Heart left ventricle (tissue), 13 donors: ENCODE measurements at regions not wholly inside any gene's neighbourhood (a gene's known extent, or its start where the extent isn't known, plus 50 kb on each side); places are given as distances from the start of the nearest gene placed in this dataset.

Source experiments
- POLR2A ChIP-seq, 2 donors: fragments of 450-650 bp; IDR thresholded peaks; one replicate each; pipeline ENCODE4 v1.6.1; 2017; ENCODE audit warnings: antibody characterized with exemption in 2 of 2, mild to moderate bottlenecking in 2 of 2, moderate library complexity in 2 of 2
- TF ChIP-seq, protein P1 (sequence below), 12 donors: fragments of 200-600 bp; sonication (generic) in 4 of 12; IDR thresholded peaks; one replicate each; pipeline versions ENCODE4 v1.5.0 to v1.8.0; 2018 to 2022; ENCODE audit warnings: antibody characterized with exemption in 12 of 12, mild to moderate bottlenecking in 5 of 12
- donor health status: ischemic (EF 13 %, LVEDD 7.1; RV severe dilation, severe dysfunction).
- donor health status: DM: no; HTN: yes; CAD: no.
- donor health status: DM: no; HTN: no; CAD: no.
- donor health status: ischemic (EF 25% LVEDD 6.9; RV normal size, moderate dysfunction).
- donor health status: ischemic (EF 25% LVEDD 5.7; RV mildly dilated, moderate dysfunction).
- donor health status: ischemic (EF 35%, LVEDD 5.7; RV mildly dilated, moderate dysfunction).
- donor health status: nonischemic (EF 11% LVEDD 7.7; RV severe dilation, severe dysfunction).
- donor health status: DM: yes; HTN: yes; CAD: no.
- donor health status: PGD.
- donor health status: ischemic (EF 29% LVEDD 5.4; RV normal size, mild dysfunction).
- donor health status: nonischemic (EF 23%, LVEDD 6.1; RV moderate dilation, normal function).

DNA sequence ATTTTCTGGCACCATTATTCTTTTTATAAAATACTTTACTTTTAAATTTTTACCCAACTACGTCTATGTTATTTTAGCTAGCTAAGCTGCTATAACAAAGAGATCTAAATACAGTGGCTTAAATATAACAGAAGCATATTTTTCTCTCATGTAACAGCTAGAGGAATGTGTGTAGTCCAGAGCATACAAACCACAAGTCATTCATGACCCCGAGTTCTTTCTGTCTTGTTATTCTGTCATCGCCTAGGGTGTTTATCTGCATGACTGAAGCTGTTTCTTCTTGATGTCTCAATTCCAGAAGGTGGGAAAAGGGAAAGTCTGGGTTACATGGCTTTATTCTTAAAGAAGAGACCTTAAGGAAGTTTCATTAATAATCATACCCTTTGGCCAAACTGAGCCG, 136.9 kb upstream of the RFX3 start:
- TF ChIP-seq, protein P1, sequence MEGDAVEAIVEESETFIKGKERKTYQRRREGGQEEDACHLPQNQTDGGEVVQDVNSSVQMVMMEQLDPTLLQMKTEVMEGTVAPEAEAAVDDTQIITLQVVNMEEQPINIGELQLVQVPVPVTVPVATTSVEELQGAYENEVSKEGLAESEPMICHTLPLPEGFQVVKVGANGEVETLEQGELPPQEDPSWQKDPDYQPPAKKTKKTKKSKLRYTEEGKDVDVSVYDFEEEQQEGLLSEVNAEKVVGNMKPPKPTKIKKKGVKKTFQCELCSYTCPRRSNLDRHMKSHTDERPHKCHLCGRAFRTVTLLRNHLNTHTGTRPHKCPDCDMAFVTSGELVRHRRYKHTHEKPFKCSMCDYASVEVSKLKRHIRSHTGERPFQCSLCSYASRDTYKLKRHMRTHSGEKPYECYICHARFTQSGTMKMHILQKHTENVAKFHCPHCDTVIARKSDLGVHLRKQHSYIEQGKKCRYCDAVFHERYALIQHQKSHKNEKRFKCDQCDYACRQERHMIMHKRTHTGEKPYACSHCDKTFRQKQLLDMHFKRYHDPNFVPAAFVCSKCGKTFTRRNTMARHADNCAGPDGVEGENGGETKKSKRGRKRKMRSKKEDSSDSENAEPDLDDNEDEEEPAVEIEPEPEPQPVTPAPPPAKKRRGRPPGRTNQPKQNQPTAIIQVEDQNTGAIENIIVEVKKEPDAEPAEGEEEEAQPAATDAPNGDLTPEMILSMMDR (IDR thresholded peaks at IDR 0.05), result no peak
- no peak for TF ChIP-seq POLR2A (IDR thresholded peaks at IDR 0.05)
